H1 (cell line): ENCODE measurements at regions not wholly inside any gene's neighbourhood (a gene's known extent, or its start where the extent isn't known, plus 50 kb on each side); places are given as distances from the start of the nearest gene placed in this dataset.

Experiments
- CTCF ChIA-PET: fragments of 300-600 bp; sonication (Branson Sonifier 250); formaldehyde crosslinking; loops from one replicate; lab custom pipeline; 2021; ENCODE audit not compliant: partially characterized antibody; lab: Charles Lee
- POLR2A ChIA-PET: fragments of 300-600 bp; sonication (Branson Sonifier 250); formaldehyde crosslinking; loops from one replicate; lab custom pipeline; 2021; ENCODE audit warnings: inconsistent platforms; ENCODE audit not compliant: partially characterized antibody; lab: Charles Lee
- DNase-seq, 2 experiments: peaks; one replicate each; pipeline versions ENCODE4 v3.0.0 to v3.0.0-alpha.2; 2010 to 2022; ENCODE audit warnings: low spot score in 2 of 2, low read depth in 1 of 2, mixed read lengths in 1 of 2
- FAIRE-seq: peaks from 2 replicates; lab custom pipeline; 2011; peaks lifted over from hg19 to GRCh38; lab: Jason Lieb, UNC
- H2AFZ ChIP-seq: 2 replicates; pipeline ENCODE4 v1.8.1; 2012; ENCODE audit warnings: low read length, inconsistent platforms
- H2AK5ac ChIP-seq: 2 replicates; pipeline ENCODE4 v1.6.1; 2013; ENCODE audit warnings: low read depth, low read length
- H2BK120ac ChIP-seq: replicated peaks from 2 replicates; pipeline ENCODE3; 2013; ENCODE audit warnings: low read depth, low read length, inconsistent platforms
- H2BK12ac ChIP-seq: 2 replicates; pipeline ENCODE4 v1.6.1; 2013; ENCODE audit warnings: low read depth, low read length
- H2BK15ac ChIP-seq: 2 replicates; pipeline ENCODE4 v1.6.1; 2013; ENCODE audit warnings: low read length
- H2BK20ac ChIP-seq: 2 replicates; pipeline ENCODE4 v1.6.1; 2013; ENCODE audit warnings: low read length
- H2BK5ac ChIP-seq: 2 replicates; pipeline ENCODE4 v1.6.1; 2013; ENCODE audit warnings: low read depth, low read length
- H3K14ac ChIP-seq: 2 replicates; pipeline ENCODE4 v1.6.1; 2013; ENCODE audit warnings: inconsistent platforms; ENCODE audit not compliant: insufficient read length
- H3K18ac ChIP-seq: 2 replicates; pipeline ENCODE4 v1.6.1; 2013; ENCODE audit warnings: low read length; ENCODE audit errors: extremely low read depth
- H3K23ac ChIP-seq: 2 replicates; pipeline ENCODE4 v1.6.1; 2013; ENCODE audit warnings: inconsistent platforms; ENCODE audit not compliant: insufficient read length
- H3K23me2 ChIP-seq: 2 replicates; pipeline ENCODE4 v1.6.1; 2013; ENCODE audit warnings: low read depth, low read length
- H3K27ac ChIP-seq: 2 replicates; pipeline ENCODE4 v1.6.1; 2011; ENCODE audit warnings: low read depth, low read length, inconsistent platforms
- H3K27me3 ChIP-seq, 4 experiments: replicated peaks in 1 of 4; 1 replicate in 1 of 4; 2 replicates in 3 of 4; pipeline versions ENCODE4 v1.6.1 to v1.8.1; 2011 to 2013; ENCODE audit warnings: low read length in 3 of 4, mild to moderate bottlenecking in 3 of 4, inconsistent platforms in 2 of 4, mixed read lengths in 2 of 4, moderate library complexity in 1 of 4; ENCODE audit not compliant: control insufficient read depth in 3 of 4, insufficient read depth in 3 of 4; ENCODE audit errors: extremely low read depth in 1 of 4
- H3K36me3 ChIP-seq, 4 experiments: 2 replicates each; pipeline versions ENCODE4 v1.6.1 to v1.8.1; 2011 to 2013; ENCODE audit warnings: mild to moderate bottlenecking in 4 of 4, low read length in 3 of 4, moderate library complexity in 2 of 4, control low read depth in 1 of 4, inconsistent platforms in 1 of 4; ENCODE audit not compliant: insufficient read depth in 4 of 4, control insufficient read depth in 2 of 4
- H3K4ac ChIP-seq: replicated peaks from 2 replicates; pipeline ENCODE3; 2013; ENCODE audit warnings: low read length, low read depth, mixed read lengths, inconsistent platforms; ENCODE audit not compliant: insufficient read length
- H3K4me1 ChIP-seq, 4 experiments: replicated peaks in 1 of 4; 1 replicate in 1 of 4; 2 replicates in 3 of 4; pipeline versions ENCODE4 v1.6.1 to v1.8.1; 2011 to 2013; ENCODE audit warnings: low read length in 3 of 4, inconsistent platforms in 2 of 4, mixed read lengths in 1 of 4; ENCODE audit not compliant: insufficient read depth in 4 of 4, control insufficient read depth in 3 of 4
- H3K4me2 ChIP-seq, 2 experiments: 2 replicates each; pipeline versions ENCODE4 v1.6.1 to v1.8.1; 2011 to 2013; ENCODE audit warnings: low read depth in 2 of 2, low read length in 2 of 2, control low read depth in 1 of 2, inconsistent platforms in 1 of 2, mild to moderate bottlenecking in 1 of 2; ENCODE audit not compliant: insufficient read depth in 1 of 2
- H3K4me3 ChIP-seq, 4 experiments: fragments of 200-600, 300-600 bp in 1 of 4; sonication (generic), shearing (Covaris generic), sonication (Bioruptor Twin) in 1 of 4; 2 replicates each; pipeline versions ENCODE4 v1.5.1 to v1.8.1; 2011 to 2016; ENCODE audit warnings: low read length in 4 of 4, low read depth in 3 of 4, control low read depth in 2 of 4, inconsistent platforms in 2 of 4, mild to moderate bottlenecking in 2 of 4, mixed read lengths in 1 of 4, moderate library complexity in 1 of 4; ENCODE audit not compliant: insufficient read depth in 2 of 4; ENCODE audit errors: extremely low read depth in 1 of 4
- H3K56ac ChIP-seq: replicated peaks from 2 replicates; pipeline ENCODE3; 2013; ENCODE audit warnings: low read depth, mild to moderate bottlenecking, mixed read lengths, low read length, inconsistent platforms; ENCODE audit not compliant: insufficient read length
- H3K79me1 ChIP-seq: 2 replicates; pipeline ENCODE4 v1.6.1; 2013; ENCODE audit warnings: low read depth, low read length, control low read depth
- H3K79me2 ChIP-seq, 2 experiments: 2 replicates each; pipeline versions ENCODE4 v1.6.1 to v1.8.1; 2012 to 2013; ENCODE audit warnings: low read length in 2 of 2, mild to moderate bottlenecking in 2 of 2, inconsistent platforms in 1 of 2; ENCODE audit not compliant: insufficient read depth in 2 of 2, control insufficient read depth in 1 of 2
- H3K9ac ChIP-seq, 4 experiments: replicated peaks in 1 of 4; 1 replicate in 1 of 4; 2 replicates in 3 of 4; pipeline versions ENCODE4 v1.6.1 to v1.8.1; 2011 to 2013; ENCODE audit warnings: low read depth in 3 of 4, low read length in 3 of 4, control low read depth in 2 of 4, mild to moderate bottlenecking in 2 of 4, moderate library complexity in 2 of 4, inconsistent platforms in 1 of 4; ENCODE audit errors: extremely low read depth in 1 of 4
- H3K9me3 ChIP-seq, 2 experiments: 2 replicates each; pipeline versions ENCODE4 v1.6.1 to v1.8.1; 2012 to 2013; ENCODE audit warnings: mild to moderate bottlenecking in 2 of 2, moderate library complexity in 2 of 2, control low read depth in 1 of 2, inconsistent platforms in 1 of 2, low read depth in 1 of 2, low read length in 1 of 2, mixed read lengths in 1 of 2; ENCODE audit not compliant: insufficient read depth in 2 of 2
- H4K20me1 ChIP-seq, 2 experiments: replicated peaks in 1 of 2; 2 replicates each; pipeline versions ENCODE3 to v1.8.1; 2011 to 2013; ENCODE audit warnings: inconsistent platforms in 2 of 2, low read length in 2 of 2, mild to moderate bottlenecking in 1 of 2; ENCODE audit not compliant: insufficient read depth in 2 of 2, control insufficient read depth in 1 of 2
- H4K5ac ChIP-seq: 2 replicates; pipeline ENCODE4 v1.6.1; 2013; ENCODE audit warnings: low read length, low read depth, mixed read lengths, inconsistent platforms; ENCODE audit not compliant: insufficient read length
- H4K8ac ChIP-seq: 2 replicates; pipeline ENCODE4 v1.8.0; 2013; ENCODE audit warnings: mild to moderate bottlenecking, moderate library complexity, low read length, inconsistent platforms; ENCODE audit not compliant: insufficient read depth; ENCODE audit errors: extremely low read depth
- H4K91ac ChIP-seq: replicated peaks from 2 replicates; pipeline ENCODE3; 2013; ENCODE audit warnings: low read length, mixed read lengths, inconsistent platforms; ENCODE audit not compliant: insufficient read length
- BACH1 ChIP-seq: IDR thresholded peaks from 2 replicates; pipeline ENCODE4 v1.6.1; 2012; ENCODE audit warnings: low read length, improper control_type of control experiment
- CBX5 ChIP-seq: fragments of 300-800, 300-1000 bp; sonication (generic); IDR thresholded peaks from 2 replicates; pipeline ENCODE4 v1.7.1; 2016; ENCODE audit warnings: antibody characterized with exemption, low read length, low read depth
- CHD2 ChIP-seq: IDR thresholded peaks from 2 replicates; pipeline ENCODE4 v1.6.1; 2012; ENCODE audit warnings: low read length, improper control_type of control experiment
- MAFK ChIP-seq: IDR thresholded peaks from 2 replicates; pipeline ENCODE4 v1.6.1; 2012; ENCODE audit warnings: low read depth, mild to moderate bottlenecking, improper control_type of control experiment, low read length
- POLR2AphosphoS5 ChIP-seq: IDR thresholded peaks from 2 replicates; pipeline ENCODE4 v1.6.1; 2011; ENCODE audit warnings: low read depth, low read length
- RAD21 ChIP-seq, 2 experiments: IDR thresholded peaks in 1 of 2; conservative IDR thresholded peaks in 1 of 2; 2 replicates each; pipeline ENCODE4 v1.6.1; 2011; ENCODE audit warnings: low read depth in 2 of 2, low read length in 2 of 2, improper control_type of control experiment in 1 of 2, inconsistent platforms in 1 of 2, mild to moderate bottlenecking in 1 of 2, moderate library complexity in 1 of 2
- RFX5 ChIP-seq: IDR thresholded peaks from 2 replicates; pipeline ENCODE4 v1.6.1; 2011; ENCODE audit warnings: low read depth, low read length, improper control_type of control experiment, borderline replicate concordance
- SAP30 ChIP-seq: fragments of 300-600 bp; sonication (generic); IDR thresholded peaks from 2 replicates; pipeline ENCODE4 v1.7.1; 2012; ENCODE audit warnings: low read length, moderate library complexity, mild to moderate bottlenecking, inconsistent platforms; ENCODE audit not compliant: insufficient read depth, insufficient replicate concordance
- SIRT6 ChIP-seq: IDR thresholded peaks from one replicate; pipeline ENCODE4 v1.7.1; 2012; ENCODE audit warnings: low read length, inconsistent platforms
- ZNF274 ChIP-seq: IDR thresholded peaks from 2 replicates; pipeline ENCODE4 v1.7.0; 2012; ENCODE audit warnings: low read length, borderline replicate concordance; ENCODE audit errors: extremely low read depth
- WGBS, 2 experiments: shearing (Covaris generic) in 1 of 2; methylation state at CpG; one replicate each; pipeline versions ENCODE4 v1.1.6 to v1.1.7; 2013 to 2015; ENCODE audit warnings: low lambda C conversion rate in 2 of 2, mixed read lengths in 2 of 2, inconsistent platforms in 1 of 2, low coverage in 1 of 2, missing lambda C conversion rate in 1 of 2; ENCODE audit not compliant: insufficient replicate concordance in 2 of 2, insufficient coverage in 1 of 2, insufficient read length in 1 of 2; ENCODE audit errors: extremely low coverage in 1 of 2, missing lambda C conversion rate in 1 of 2; 5-methylcytosine and 5-hydroxymethylcytosine counted together
- TF ChIP-seq, protein P1 (sequence below), 3 experiments: IDR thresholded peaks; 1 replicate in 2 of 3; 2 replicates in 1 of 3; pipeline versions ENCODE4 v1.5.1 to v1.6.1; 2011; ENCODE audit warnings: low read length in 3 of 3, mild to moderate bottlenecking in 3 of 3, inconsistent platforms in 2 of 3, low read depth in 1 of 3, moderate library complexity in 1 of 3; ENCODE audit not compliant: insufficient read depth in 1 of 3; ENCODE audit errors: control extremely low read depth in 1 of 3
- TF ChIP-seq, protein P2 (sequence below): IDR thresholded peaks from 2 replicates; pipeline ENCODE4 v1.6.1; 2012; ENCODE audit warnings: inconsistent platforms

DNA sequence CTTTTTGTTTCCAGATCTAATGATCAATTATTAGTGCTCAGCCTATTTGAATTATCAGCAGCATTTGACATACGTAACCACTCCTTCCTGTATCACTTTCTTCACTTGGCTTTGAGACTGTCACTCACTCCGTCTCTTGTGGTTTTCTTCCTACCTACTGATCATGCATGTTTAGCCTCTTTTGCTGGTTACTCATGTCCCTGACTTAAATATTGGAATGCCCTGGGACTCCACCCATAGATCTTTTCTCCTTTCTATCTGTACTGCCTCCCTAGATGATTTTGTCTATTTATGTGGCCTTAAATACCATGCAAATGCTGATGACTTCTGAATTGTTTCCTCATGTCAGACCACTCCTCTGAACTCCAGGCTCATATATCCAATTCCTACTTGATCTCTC lies 57.7 kb upstream of the PDE4B start:
- H3K4me1 ChIP-seq, result no peaks in the 10 kb centered on the region
- H3K79me2 ChIP-seq, result no peaks in the 10 kb centered on the region
- WGBS, 2 experiments, result 97% methylated on average over 2 of the region's 2 CpGs; no CpG with 5 or more reads in 1 of the 2 experiments
- H3K4me3 ChIP-seq, result no peak overlapping the region
- H3K23me2 ChIP-seq, result no peaks in the 10 kb centered on the region
- H2AFZ ChIP-seq, result no peak overlapping the region
- no peaks in the 10 kb centered on the region for H3K79me1 ChIP-seq
- H2AK5ac ChIP-seq, result no peak overlapping the region
- H3K23ac ChIP-seq, result no peak overlapping the region
- no peak overlapping the region for H4K91ac ChIP-seq
- H4K20me1 ChIP-seq, result no peaks in the 10 kb centered on the region
- H4K5ac ChIP-seq, result no peak overlapping the region
- no peaks in the 10 kb centered on the region for H3K36me3 ChIP-seq
- ChIA-PET POLR2A (no interaction called here), CTCF (no interaction called here)
- no peak overlapping the region for H3K4ac ChIP-seq
- H2BK20ac ChIP-seq, result no peak overlapping the region
- H2BK5ac ChIP-seq, result no peak overlapping the region
- H4K8ac ChIP-seq, result no peak overlapping the region
- no peaks in the 10 kb centered on the region for H3K27me3 ChIP-seq
- H2BK15ac ChIP-seq, result no peak overlapping the region
- no peak overlapping the region for H3K18ac ChIP-seq
- no peak overlapping the region for H3K56ac ChIP-seq
- no peak overlapping the region for H2BK12ac ChIP-seq
- no peak overlapping the region for H3K27ac ChIP-seq
- FAIRE-seq (no peak), DNase-seq (no peak)
- no peak overlapping the region for H3K9ac ChIP-seq
- H2BK120ac ChIP-seq, result no peak overlapping the region
- H3K4me2 ChIP-seq, result no peak overlapping the region
- no peak overlapping the region for H3K14ac ChIP-seq
- H3K9me3 ChIP-seq, result no peaks in the 10 kb centered on the region
- TF ChIP-seq RFX5 (no peak), MAFK (no peak), BACH1 (no peak), POLR2AphosphoS5 (no peak), RAD21 (IDR thresholded peaks at IDR 0.05 in 1 of 2, conservative IDR thresholded peaks at IDR 0.05 in 1 of 2; ENCODE audit: low read depth in 2 of 2, low read length in 2 of 2) (no peak), SAP30 (no peak), CBX5 (no peak), ZNF274 (no peak), CHD2 (no peak), SIRT6 (no peak)
- TF ChIP-seq, protein P1, sequence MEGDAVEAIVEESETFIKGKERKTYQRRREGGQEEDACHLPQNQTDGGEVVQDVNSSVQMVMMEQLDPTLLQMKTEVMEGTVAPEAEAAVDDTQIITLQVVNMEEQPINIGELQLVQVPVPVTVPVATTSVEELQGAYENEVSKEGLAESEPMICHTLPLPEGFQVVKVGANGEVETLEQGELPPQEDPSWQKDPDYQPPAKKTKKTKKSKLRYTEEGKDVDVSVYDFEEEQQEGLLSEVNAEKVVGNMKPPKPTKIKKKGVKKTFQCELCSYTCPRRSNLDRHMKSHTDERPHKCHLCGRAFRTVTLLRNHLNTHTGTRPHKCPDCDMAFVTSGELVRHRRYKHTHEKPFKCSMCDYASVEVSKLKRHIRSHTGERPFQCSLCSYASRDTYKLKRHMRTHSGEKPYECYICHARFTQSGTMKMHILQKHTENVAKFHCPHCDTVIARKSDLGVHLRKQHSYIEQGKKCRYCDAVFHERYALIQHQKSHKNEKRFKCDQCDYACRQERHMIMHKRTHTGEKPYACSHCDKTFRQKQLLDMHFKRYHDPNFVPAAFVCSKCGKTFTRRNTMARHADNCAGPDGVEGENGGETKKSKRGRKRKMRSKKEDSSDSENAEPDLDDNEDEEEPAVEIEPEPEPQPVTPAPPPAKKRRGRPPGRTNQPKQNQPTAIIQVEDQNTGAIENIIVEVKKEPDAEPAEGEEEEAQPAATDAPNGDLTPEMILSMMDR (IDR thresholded peaks at IDR 0.05; ENCODE audit: control extremely low read depth in 1 of 3, insufficient read depth in 1 of 3, low read depth in 1 of 3, low read length in 3 of 3), result no peak
- TF ChIP-seq, protein P2, sequence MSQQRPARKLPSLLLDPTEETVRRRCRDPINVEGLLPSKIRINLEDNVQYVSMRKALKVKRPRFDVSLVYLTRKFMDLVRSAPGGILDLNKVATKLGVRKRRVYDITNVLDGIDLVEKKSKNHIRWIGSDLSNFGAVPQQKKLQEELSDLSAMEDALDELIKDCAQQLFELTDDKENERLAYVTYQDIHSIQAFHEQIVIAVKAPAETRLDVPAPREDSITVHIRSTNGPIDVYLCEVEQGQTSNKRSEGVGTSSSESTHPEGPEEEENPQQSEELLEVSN, result no peak
